Panc1 (cell line): ENCODE measurements at regions not wholly inside any gene's neighbourhood (a gene's known extent, or its start where the extent isn't known, plus 50 kb on each side); places are given as distances from the start of the nearest gene placed in this dataset.

Experiments used
- CTCF ChIP-seq: fragments of 450-650 bp; IDR thresholded peaks from 2 replicates; pipeline ENCODE4 v1.5.1; 2017; ENCODE audit warnings: mild to moderate bottlenecking
- POLR2AphosphoS5 ChIP-seq: IDR thresholded peaks from 2 replicates; pipeline ENCODE4 v1.6.1; 2012; ENCODE audit warnings: mild to moderate bottlenecking, low read depth, low read length, moderate library complexity

- no peak for TF ChIP-seq POLR2AphosphoS5
- TF ChIP-seq CTCF: no peak
Measured at GRCh38 chr21:17250778-17251241, 262.0 kb upstream of the CXADR start.
